Activated T-helper 1 cell treated with anti-CD3 and anti-CD28 coated beads, Interleukin-12 subunit alpha, Interleukin-12 subunit beta, Interleukin-2, Interleukin-4 antibody, amounts not matched to agents 30 ng/mL and 10 ng/mL and 1 ng/mL, durations not matched to agents 14 hours and 24 hours and 36 hours (primary cell): ENCODE measurements at regions not wholly inside any gene's neighbourhood (a gene's known extent, or its start where the extent isn't known, plus 50 kb on each side); places are given as distances from the start of the nearest gene placed in this dataset.
"Not testable (repeated sequence)": the region's sequence is repeated elsewhere in the genome, so short reads cannot be mapped to it uniquely, and the experiment has no call there.

Experiments used
- DNase-seq: peaks from one replicate; pipeline ENCODE4 v3.0.0; 2021; ENCODE audit warnings: low spot score
- H3K27ac Mint-ChIP-seq: one replicate; pipeline ENCODE4 v1.8.0; 2021; ENCODE audit warnings: mild to moderate bottlenecking, mixed read lengths
- H3K27me3 Mint-ChIP-seq: one replicate; pipeline ENCODE4 v1.8.0; 2022; ENCODE audit warnings: mild to moderate bottlenecking, moderate library complexity, mixed read lengths; ENCODE audit not compliant: insufficient read depth
- H3K36me3 Mint-ChIP-seq: one replicate; pipeline ENCODE4 v1.8.0; 2021; ENCODE audit warnings: low read depth, mixed read lengths
- H3K4me1 Mint-ChIP-seq: one replicate; pipeline ENCODE4 v1.8.0; 2021; ENCODE audit warnings: low read depth, mixed read lengths
- H3K4me3 Mint-ChIP-seq: one replicate; pipeline ENCODE4 v1.8.0; 2021; ENCODE audit warnings: mild to moderate bottlenecking, moderate library complexity, mixed read lengths
- H3K9me3 Mint-ChIP-seq: one replicate; pipeline ENCODE4 v1.8.0; 2021; ENCODE audit warnings: mixed read lengths
- intact Hi-C: fragments of 100-400 bp; cut with micrococcal nuclease; formaldehyde crosslinking; loops from one replicate; pipeline ENCODE4 v1.15.1; 2024

GRCh38 chr12:124216966-124217365 lies 77.9 kb upstream of the RFLNA start:
- peaks cover 1% of the 10 kb centered on the region for H3K36me3 Mint-ChIP-seq
- intact Hi-C loops = no loop called here
- no peaks in the 10 kb centered on the region for H3K27me3 Mint-ChIP-seq
- no peaks in the 10 kb centered on the region for H3K4me1 Mint-ChIP-seq
- H3K27ac Mint-ChIP-seq = no peak overlapping the region
- H3K4me3 Mint-ChIP-seq = no peak overlapping the region
- H3K9me3 Mint-ChIP-seq = peaks cover 48% of the 10 kb centered on the region
- no peak for DNase-seq

DNA sequence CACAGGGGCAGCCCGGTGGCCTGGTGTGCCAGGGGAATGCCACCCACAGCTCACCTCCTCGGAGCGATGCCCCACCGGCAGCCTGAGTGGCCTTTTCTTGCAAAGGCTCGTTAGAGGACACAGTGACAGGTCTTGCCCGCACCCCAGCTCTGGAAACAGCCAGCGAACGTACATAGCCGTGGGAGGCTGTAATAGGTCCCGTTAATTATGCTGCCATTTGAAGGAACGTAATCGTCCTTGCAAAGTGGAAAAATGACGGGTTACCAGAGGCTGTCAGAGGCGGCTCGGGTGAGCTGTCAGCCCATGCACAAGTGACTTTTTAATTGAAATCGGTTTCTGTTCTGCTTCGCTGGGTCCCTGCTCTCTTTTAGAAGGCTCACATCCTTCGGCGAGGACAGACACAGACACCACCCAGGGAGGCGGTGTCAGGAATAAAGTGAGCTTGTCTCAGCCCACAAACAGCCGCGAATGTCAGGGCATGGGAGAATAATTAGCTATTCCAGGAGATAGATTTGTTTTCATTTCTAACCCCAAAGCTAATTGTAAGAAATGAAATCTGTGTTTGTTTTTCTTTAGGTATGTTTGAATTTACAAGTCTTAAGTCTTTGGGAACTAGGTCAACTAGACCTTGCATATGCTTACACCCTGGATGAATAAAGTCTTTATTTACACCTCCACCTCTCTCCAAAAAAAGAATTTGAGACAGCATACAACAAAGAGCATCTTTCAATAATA lies 77.2 kb upstream of the RFLNA start:
- Mint-ChIP-seq H3K4me1 (no peaks in the 10 kb centered on the region), H3K36me3 (peaks cover 1% of the 10 kb centered on the region), H3K4me3 (no peak overlapping the region), H3K27ac (no peak overlapping the region), H3K9me3 (peaks cover 49% of the 10 kb centered on the region), H3K27me3 (no peaks in the 10 kb centered on the region)
- DNase-seq = no peak
- intact Hi-C loops = no loop called here

DNA sequence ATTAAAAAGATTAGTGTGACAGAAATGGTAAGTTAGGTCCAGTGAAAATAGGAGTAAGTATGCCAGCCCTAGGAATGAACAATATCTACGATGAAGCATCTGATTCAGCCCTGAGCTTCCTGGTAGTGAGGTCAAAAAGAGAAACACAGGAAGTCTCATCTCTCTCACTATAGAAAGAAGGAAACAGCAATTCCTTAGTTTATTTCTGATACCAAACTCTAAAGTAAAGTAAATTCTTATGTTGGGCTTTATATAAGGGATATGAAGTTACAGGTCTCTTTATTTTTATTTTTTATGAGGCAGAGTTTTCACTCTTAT lies 76.7 kb upstream of the RFLNA start:
- H3K4me3 Mint-ChIP-seq = no peak overlapping the region
- H3K27ac Mint-ChIP-seq = no peak overlapping the region
- no peak for DNase-seq
- H3K9me3 Mint-ChIP-seq = peaks cover 45% of the 10 kb centered on the region
- peaks cover under 1% of the 10 kb centered on the region for H3K4me1 Mint-ChIP-seq
- H3K27me3 Mint-ChIP-seq = no peaks in the 10 kb centered on the region
- H3K36me3 Mint-ChIP-seq = peaks cover 1% of the 10 kb centered on the region
- intact Hi-C loops = no loop called here

- peaks cover 41% of the 10 kb centered on the region for H3K9me3 Mint-ChIP-seq
- H3K27ac Mint-ChIP-seq, DNase-seq, H3K36me3 Mint-ChIP-seq, H3K4me3 Mint-ChIP-seq, H3K4me1 Mint-ChIP-seq, H3K27me3 Mint-ChIP-seq, intact Hi-C loops: not testable (repeated sequence)
These were observed 76.2 kb upstream of the RFLNA start for GRCh38 chr12:124218650-124219049.

GRCh38 chr12:124222368-124223245 lies 72.3 kb upstream of the RFLNA start:
- Mint-ChIP-seq H3K9me3 (peaks cover 16% of the 10 kb centered on the region), H3K36me3 (no peaks in the 10 kb centered on the region), H3K4me3 (no peak overlapping the region), H3K27ac (no peak overlapping the region), H3K4me1 (peaks cover 11% of the 10 kb centered on the region), H3K27me3 (peaks cover 4% of the 10 kb centered on the region)
- intact Hi-C loops = no loop called here
- no peak for DNase-seq

DNA sequence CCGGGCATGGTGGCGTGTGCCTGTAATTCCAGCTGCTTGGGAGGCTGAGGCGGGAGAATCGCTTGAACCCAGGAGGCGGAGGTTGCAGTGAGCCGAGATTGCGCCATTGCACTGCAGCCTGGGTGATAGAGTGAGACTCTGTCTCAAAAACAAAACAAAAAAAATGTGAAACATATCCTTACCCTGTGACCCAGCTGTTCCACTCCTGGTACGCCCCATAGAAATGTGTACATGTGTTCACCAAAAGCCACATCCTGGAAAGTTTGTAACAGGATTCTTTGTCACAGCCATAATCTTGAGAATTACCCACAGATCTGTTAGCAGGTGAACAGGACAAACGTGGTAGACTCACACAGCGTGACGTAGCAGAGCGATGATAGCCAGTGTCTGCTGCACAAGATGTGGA lies 71.2 kb upstream of the RFLNA start:
- H3K4me3 Mint-ChIP-seq, H3K27me3 Mint-ChIP-seq, intact Hi-C loops, H3K27ac Mint-ChIP-seq, H3K36me3 Mint-ChIP-seq: not testable (repeated sequence)
- peaks cover 11% of the 10 kb centered on the region for H3K4me1 Mint-ChIP-seq
- peaks cover 16% of the 10 kb centered on the region for H3K9me3 Mint-ChIP-seq
- DNase-seq = peak; percentile 19

DNA sequence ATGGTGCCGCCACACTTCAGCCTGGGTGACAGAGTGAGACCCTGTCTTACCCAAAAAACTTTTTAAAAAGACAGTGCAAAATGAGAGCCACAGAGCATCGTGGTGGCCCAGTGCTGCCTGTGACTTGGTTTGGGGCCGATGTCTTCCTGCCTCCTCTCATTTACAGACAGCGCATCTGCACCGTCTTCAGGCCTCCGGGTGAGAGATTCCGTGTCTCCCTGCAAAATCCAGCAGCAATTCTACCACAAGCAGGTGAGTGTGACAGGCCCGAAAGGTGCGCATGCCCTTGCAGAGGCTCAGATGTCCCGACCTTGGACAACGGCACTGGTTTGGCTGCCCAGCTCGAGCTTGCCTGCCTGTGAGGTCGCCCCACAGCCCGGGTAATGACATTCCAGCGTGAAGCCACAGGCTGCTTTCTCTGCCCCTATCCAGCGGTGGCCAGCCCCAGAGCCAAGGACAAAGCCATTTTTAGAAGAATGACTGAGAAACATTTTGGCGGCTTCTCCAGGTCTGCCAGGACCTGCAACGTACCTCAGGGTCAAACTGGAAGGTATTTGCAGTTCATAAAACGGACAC lies 70.3 kb upstream of the RFLNA start:
- intact Hi-C loops = no loop called here
- Mint-ChIP-seq H3K36me3 (no peaks in the 10 kb centered on the region), H3K4me1 (peaks cover 11% of the 10 kb centered on the region), H3K4me3 (no peak overlapping the region), H3K27me3 (peaks cover 4% of the 10 kb centered on the region), H3K27ac (no peak overlapping the region), H3K9me3 (peaks cover 16% of the 10 kb centered on the region)
- no peak for DNase-seq

GRCh38 chr12:124225730-124226129 lies 69.2 kb upstream of the RFLNA start:
- intact Hi-C loops = no loop called here
- Mint-ChIP-seq H3K27ac (no peak overlapping the region), H3K4me1 (peaks cover 11% of the 10 kb centered on the region), H3K4me3 (no peak overlapping the region), H3K27me3 (peaks cover 4% of the 10 kb centered on the region), H3K36me3 (no peaks in the 10 kb centered on the region), H3K9me3 (peaks cover 10% of the 10 kb centered on the region)
- no peak for DNase-seq

GRCh38 chr12:124227951-124228711 lies 66.8 kb upstream of the RFLNA start:
- no peaks in the 10 kb centered on the region for H3K9me3 Mint-ChIP-seq
- DNase-seq = no peak

DNA sequence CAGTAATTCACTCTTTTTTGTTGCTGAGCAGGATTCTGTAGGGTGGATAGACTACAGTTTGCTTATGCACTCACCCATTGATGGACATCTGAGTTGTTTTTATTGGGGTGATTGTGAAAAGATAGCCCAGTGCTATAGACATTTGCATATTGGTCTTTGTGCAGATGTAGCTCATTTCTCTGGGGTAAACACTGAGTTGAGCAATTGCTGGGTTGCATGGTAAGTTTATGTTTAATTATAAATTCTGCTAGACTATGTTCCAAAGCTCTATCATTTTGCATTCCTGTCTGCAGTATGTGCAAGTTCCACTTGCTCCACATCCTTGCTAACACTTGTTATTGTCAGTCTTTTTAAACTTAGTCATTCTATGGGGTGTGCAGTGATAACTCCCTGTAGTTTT lies 65.4 kb upstream of the RFLNA start:
- Mint-ChIP-seq H3K4me1 (no peaks in the 10 kb centered on the region), H3K27ac (no peak overlapping the region), H3K36me3 (no peaks in the 10 kb centered on the region), H3K27me3 (peaks cover 4% of the 10 kb centered on the region), H3K9me3 (no peaks in the 10 kb centered on the region), H3K4me3 (no peak overlapping the region)
- intact Hi-C loops = no loop called here
- DNase-seq = no peak

More at GRCh38 chr12:124227951-124228711, 66.8 kb upstream of the RFLNA start:
- Mint-ChIP-seq H3K27ac (no peak overlapping the region), H3K4me1 (peaks cover 11% of the 10 kb centered on the region), H3K4me3 (no peak overlapping the region), H3K36me3 (no peaks in the 10 kb centered on the region), H3K27me3 (peaks cover 4% of the 10 kb centered on the region)
- intact Hi-C loops = no loop called here

DNA sequence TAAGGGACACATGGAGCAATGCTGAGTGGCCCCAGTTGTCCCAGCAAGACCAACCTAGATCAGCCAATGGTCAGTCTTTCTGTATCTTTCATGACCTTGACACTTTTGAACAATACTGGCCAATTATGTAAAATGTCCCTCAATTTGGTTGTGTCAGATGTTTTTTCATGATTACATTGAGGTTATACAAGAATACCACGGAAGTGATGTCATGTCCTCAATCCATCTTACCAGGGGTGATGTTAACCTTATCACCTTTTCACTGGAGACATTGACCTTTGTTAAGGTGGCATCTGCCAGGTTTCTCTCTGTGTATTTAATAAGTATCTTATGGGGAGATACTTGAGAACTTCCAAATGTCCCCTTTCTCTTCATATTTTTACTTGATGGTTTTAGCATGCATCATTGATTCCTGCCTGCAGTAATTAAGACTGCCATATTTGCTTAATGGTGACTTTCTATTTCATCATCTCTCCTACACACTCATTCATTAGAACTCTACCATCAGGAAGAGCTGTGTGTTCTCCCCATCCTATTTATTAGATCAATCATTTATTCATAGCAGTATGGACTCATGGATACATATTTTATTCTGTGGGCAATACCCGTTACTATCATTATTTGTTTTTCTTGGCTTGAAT lies 64.7 kb upstream of the RFLNA start:
- Mint-ChIP-seq H3K4me1 (no peaks in the 10 kb centered on the region), H3K27me3 (peaks cover 4% of the 10 kb centered on the region), H3K9me3 (peaks cover 6% of the 10 kb centered on the region), H3K4me3 (no peak overlapping the region), H3K36me3 (no peaks in the 10 kb centered on the region), H3K27ac (no peak overlapping the region)
- intact Hi-C loops = no loop called here
- no peak for DNase-seq

- Mint-ChIP-seq H3K27me3 (peaks cover 4% of the 10 kb centered on the region), H3K4me1 (no peaks in the 10 kb centered on the region), H3K9me3 (peaks cover 6% of the 10 kb centered on the region), H3K36me3 (no peaks in the 10 kb centered on the region), H3K4me3 (no peak overlapping the region), H3K27ac (no peak overlapping the region)
- intact Hi-C loops = no loop called here
- no peak for DNase-seq
These were observed 64.1 kb upstream of the RFLNA start for GRCh38 chr12:124230789-124231188.
